ENCODE measurements at regions not wholly inside any gene's neighbourhood (a gene's known extent, or its start where the extent isn't known, plus 50 kb on each side); places are given as distances from the start of the nearest gene placed in this dataset.

GRCh38 chr5:173497685-173498084 is 118.8 kb downstream of the BOD1 start:
- Histone ChIP-seq H3K9me3 (no peaks in the 10 kb centered on the region), H3K4me3 (no peak overlapping the region), H3K27ac (no peak overlapping the region), H3K4me1 (ENCODE audit: insufficient read depth) (peaks cover 2% of the 10 kb centered on the region), H3K36me3 (no peaks in the 10 kb centered on the region), H3K27me3 (no peaks in the 10 kb centered on the region)
- intact Hi-C loops (cut with DNase I): loop anchor here in 1 of 4 donors (10.0 kb wide), 1 partner anchor 183 kb away; no protein-coding TSS in a partner anchor
- TF ChIP-seq EP300 (IDR thresholded peaks at IDR 0.05) (no peak), POLR2A (IDR thresholded peaks at IDR 0.05) (no peak)
- TF ChIP-seq, protein P1, sequence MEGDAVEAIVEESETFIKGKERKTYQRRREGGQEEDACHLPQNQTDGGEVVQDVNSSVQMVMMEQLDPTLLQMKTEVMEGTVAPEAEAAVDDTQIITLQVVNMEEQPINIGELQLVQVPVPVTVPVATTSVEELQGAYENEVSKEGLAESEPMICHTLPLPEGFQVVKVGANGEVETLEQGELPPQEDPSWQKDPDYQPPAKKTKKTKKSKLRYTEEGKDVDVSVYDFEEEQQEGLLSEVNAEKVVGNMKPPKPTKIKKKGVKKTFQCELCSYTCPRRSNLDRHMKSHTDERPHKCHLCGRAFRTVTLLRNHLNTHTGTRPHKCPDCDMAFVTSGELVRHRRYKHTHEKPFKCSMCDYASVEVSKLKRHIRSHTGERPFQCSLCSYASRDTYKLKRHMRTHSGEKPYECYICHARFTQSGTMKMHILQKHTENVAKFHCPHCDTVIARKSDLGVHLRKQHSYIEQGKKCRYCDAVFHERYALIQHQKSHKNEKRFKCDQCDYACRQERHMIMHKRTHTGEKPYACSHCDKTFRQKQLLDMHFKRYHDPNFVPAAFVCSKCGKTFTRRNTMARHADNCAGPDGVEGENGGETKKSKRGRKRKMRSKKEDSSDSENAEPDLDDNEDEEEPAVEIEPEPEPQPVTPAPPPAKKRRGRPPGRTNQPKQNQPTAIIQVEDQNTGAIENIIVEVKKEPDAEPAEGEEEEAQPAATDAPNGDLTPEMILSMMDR (IDR thresholded peaks at IDR 0.05): no peak
- DNase-seq: no peak
- 85 to 88% (median 86%) methylated on average over 12 of the region's 12 CpGs for WGBS, 3 donors

DNA sequence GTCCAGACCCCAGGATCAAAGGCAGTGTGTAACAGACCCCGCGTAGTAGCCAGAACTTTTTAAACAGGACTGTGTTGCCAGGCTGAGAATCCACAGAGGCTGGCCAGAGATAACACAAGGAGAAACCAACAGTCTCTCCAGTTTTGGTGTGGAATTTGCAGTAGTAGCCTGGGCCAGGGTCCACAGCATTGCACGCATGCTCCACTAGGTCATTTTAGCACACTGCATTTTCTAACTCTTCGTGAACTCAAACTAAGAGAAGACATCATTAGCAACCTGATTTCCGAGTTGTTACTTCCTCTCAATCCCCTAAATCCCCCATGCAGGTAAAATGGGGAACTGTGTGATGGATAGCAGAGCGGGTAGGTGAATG is 119.6 kb downstream of the BOD1 start:
- TF ChIP-seq, protein P1 (IDR thresholded peaks at IDR 0.05): no peak
- no peak for TF ChIP-seq EP300 (IDR thresholded peaks at IDR 0.05)
- no peak for TF ChIP-seq POLR2A (IDR thresholded peaks at IDR 0.05)
- no peak overlapping the region for H3K27ac ChIP-seq
- no peaks in the 10 kb centered on the region for H3K27me3 ChIP-seq
- intact Hi-C loops (cut with DNase I): loop anchor here in 1 of 4 donors (10.0 kb wide), 1 partner anchor 182 kb away; no protein-coding TSS in a partner anchor
- H3K36me3 ChIP-seq: no peaks in the 10 kb centered on the region
- peaks cover 2% of the 10 kb centered on the region for H3K4me1 ChIP-seq (ENCODE audit: insufficient read depth)
- no peak overlapping the region for H3K4me3 ChIP-seq
- DNase-seq: no peak
- WGBS, 3 donors: 52 to 74% (median 63%) methylated on average over 6 of the region's 6 CpGs
- no peaks in the 10 kb centered on the region for H3K9me3 ChIP-seq

DNA sequence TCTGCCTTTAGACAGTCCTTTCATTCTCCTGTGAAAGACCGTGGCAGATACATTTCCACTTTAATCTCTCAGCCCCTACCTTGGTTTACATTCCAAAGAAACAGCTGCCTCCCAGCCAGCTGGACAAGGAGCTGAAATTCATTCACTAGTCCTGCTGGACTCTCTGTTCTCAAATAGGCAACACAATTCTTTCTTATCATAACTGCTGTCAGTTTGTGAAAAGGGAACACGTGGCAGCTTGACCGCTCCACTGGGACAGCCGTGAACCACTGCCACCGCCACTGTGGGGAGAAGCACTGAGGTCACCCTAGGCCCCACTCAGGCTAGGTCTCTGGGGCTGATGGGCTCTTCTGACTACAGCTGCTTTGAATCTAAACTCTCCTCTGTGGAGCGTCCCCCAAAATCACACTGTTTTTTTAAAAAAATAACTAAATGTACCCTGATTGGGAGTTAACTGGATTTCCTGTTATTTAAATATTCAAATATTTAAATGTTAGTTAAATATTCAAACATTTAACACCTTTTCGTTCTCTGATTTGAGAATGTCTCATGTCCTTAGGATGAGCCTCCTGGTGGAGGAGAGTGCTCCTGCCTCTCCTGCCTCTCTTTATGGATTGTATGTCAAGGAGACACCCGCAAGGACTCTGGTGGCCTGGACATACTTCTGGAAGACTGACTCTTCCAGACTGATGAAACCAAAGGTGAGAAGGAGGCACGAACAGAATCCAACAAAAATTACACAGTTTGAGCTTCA is 120.1 kb downstream of the BOD1 start:
- no peak for DNase-seq
- TF ChIP-seq, protein P1 (IDR thresholded peaks at IDR 0.05): no peak
- no peak for TF ChIP-seq EP300 (IDR thresholded peaks at IDR 0.05)
- TF ChIP-seq POLR2A (IDR thresholded peaks at IDR 0.05): no peak
- Histone ChIP-seq H3K9me3 (no peaks in the 10 kb centered on the region), H3K36me3 (no peaks in the 10 kb centered on the region), H3K27me3 (no peaks in the 10 kb centered on the region), H3K4me3 (no peak overlapping the region), H3K27ac (no peak overlapping the region), H3K4me1 (ENCODE audit: insufficient read depth) (peaks cover 2% of the 10 kb centered on the region)
- WGBS, 3 donors: 22 to 37% (median 23%) methylated on average over 9 of the region's 9 CpGs
- intact Hi-C loops (cut with DNase I): loop anchor here in 1 of 4 donors (10.0 kb wide), 1 partner anchor 182 kb away; no protein-coding TSS in a partner anchor

DNA sequence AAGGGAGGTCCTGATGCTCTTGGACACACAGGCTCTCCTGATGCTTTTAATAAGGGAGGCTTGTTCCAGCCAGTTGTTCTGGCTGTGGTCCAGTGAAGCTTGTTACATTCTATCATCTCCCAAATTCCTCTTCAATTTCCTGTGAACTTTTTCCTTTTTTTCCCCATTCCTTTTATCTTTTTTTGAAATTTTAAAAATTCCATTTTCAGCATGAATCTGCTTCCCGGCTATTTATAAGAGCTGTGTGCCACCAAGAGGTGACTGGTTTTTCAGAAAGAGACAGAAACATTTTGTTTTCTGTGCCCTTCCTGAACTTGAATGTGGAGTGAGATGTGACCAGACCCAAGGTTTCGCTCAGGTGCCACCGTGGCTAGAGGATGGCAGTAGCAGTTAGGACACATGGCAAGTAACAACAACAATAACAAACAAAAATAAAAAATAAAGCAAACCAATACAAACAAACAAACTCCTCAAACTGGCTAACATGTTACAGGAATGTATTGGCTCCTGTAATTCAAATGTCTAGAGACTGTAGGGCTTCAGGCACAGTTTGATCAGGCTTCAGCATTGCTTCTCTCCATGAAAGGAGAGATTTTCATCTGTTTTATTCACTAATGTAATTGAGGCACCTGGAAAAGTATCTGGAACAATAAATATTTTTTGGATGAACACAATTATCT is 121.1 kb downstream of the BOD1 start:
- TF ChIP-seq POLR2A (IDR thresholded peaks at IDR 0.05) (no peak), EP300 (IDR thresholded peaks at IDR 0.05) (no peak)
- TF ChIP-seq, protein P1 (IDR thresholded peaks at IDR 0.05): no peak
- Histone ChIP-seq H3K9me3 (no peaks in the 10 kb centered on the region), H3K27ac (no peak overlapping the region), H3K27me3 (no peaks in the 10 kb centered on the region), H3K4me3 (no peak overlapping the region), H3K4me1 (ENCODE audit: insufficient read depth) (peaks cover 2% of the 10 kb centered on the region), H3K36me3 (no peaks in the 10 kb centered on the region)
- WGBS, 3 donors: 36 to 46% (median 40%) methylated on average over 3 of the region's 3 CpGs
- intact Hi-C loops (cut with DNase I): loop anchor here in 1 of 4 donors (10.0 kb wide), 1 partner anchor 181 kb away; no protein-coding TSS in a partner anchor
- peak in 2 of 5 donors; percentile 41 to 52 for DNase-seq
